ENCODE measurements at regions not wholly inside any gene's neighbourhood (a gene's known extent, or its start where the extent isn't known, plus 50 kb on each side); places are given as distances from the start of the nearest gene placed in this dataset.
"Not testable (repeated sequence)": the region's sequence is repeated elsewhere in the genome, so short reads cannot be mapped to it uniquely, and the experiment has no call there.

DNA sequence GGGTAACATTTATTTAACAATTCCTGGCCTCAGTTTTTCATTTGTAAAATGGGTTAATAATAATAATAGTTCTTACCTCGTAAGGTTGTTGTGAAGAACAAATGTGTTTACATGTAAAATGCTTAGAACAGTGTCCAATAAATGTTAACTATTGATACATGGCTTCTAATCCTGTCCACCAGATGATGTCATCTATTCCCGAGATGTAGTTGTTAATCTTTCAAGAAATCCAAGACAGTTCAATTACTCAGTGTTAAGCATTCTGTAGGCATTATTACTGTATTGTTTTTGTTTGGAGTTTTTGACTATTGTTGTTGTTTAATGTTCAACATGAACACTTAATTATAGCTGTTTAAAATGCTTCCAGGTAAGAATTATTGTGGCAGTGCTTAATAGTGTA, 131.0 kb upstream of the FNDC3A start:
- FAIRE-seq: no peak

DNA sequence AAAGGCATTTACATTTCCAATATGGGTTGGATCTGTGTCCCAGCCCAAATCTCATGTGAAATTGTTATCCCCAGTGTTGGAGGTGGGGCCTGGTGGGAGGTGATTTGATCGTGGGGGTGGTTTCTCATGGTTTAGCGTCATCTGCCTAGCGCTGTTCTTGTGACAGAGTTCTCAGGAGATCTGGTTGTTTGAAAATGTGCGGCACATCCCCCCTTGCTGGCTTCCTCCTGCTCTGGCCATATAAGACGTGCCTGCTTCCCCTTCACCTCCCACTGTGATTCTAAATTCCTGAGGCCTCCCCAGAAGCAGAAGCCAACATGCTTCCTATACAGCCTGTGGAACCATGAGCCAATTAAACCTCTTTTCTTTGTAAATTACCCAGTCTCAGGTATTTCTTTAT, 126.2 kb upstream of the FNDC3A start:
- no peak for FAIRE-seq

DNA sequence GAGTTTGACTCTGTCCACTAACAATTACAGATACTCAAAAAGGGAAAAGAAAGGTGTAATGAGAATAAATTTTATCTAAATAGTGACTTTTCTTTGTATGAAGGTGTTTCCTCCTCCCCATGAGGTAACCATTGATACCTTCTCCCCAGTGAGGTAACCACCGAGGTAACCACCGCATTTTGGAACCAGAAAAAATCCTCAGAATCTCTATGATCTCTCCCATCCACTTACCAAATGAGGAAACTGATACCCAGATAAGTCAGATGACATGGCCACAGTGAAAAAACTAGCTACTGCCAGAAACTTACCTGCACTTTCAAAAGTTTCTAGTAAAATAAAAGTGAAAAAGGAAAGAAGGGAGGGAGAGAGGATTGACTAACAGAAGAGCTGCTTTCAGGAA, 124.0 kb upstream of the FNDC3A start:
- FAIRE-seq: no peak

DNA sequence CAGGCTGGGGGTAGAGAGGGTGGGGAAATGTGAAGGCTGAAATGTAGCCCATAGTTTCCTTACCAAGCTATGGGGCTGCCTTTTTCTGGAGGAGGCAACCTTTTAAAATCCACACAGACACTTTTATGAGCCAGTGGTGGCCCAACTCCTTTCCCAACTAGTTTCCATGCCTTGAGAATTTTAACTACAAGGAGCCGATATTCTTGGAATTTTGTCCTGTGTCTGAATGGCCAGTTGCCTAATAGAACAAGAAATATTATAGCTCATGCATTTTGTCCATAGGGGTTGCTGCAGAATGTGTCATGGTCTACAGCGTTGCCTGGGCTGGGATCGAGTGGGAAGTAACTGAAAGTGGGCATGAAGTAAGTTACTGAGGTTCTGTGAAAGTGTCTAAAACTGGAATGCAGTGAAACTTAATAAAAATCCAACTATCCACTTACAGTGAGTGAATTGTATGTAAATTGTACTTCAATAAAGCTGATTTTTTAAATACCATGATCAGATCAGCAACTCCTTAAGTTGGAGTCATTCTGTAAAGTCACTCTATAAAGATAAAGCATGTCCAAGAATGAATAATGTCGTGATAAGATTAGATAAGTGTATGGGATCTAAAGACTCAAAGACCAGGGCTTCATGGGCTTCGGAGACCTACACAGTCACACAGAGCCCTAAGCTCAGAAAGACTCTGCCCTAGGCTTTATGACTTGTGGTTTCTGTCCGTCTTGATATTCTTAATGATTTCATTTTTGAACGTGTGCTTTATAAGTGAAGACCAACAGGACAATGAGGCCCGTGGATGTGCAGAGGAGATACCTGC, 122.6 kb upstream of the FNDC3A start:
- FAIRE-seq: no peak

DNA sequence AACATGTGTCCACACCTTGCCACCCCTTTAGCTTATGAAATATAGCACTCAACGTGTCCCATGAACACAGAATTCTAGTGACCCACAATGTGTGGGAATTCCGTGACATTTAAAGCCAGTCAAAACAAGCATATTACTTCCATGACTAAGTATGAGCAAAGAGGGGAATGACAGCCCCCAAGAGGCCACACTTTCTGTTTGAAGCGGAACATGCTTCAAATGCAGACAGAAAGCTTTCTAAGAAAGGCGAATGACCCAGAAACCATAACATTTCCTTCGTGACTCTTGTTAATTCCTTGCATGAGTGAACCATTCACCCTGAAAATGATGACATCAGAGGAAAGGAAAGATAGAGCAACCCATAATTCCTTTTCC, 122.0 kb upstream of the FNDC3A start:
- no peak for FAIRE-seq

DNA sequence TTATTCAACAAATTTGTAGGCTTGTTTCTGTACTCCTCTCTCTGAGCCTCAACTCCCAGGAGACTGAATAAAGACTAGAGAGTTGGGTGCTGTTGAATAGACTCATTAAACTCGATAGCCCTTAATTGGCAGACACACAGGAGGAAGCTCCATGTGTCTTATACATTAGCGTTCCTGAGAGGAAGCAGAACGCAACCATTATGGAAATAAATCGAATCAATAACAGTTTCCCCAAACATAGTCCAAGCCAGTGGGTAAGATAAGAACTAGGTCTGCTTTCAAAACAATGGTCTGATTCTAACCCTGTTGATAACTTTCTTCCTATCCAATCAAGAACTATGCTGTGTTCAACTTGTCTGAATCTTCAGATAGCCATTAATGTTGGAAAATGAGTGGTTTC, 118.1 kb upstream of the FNDC3A start:
- no peak for FAIRE-seq

DNA sequence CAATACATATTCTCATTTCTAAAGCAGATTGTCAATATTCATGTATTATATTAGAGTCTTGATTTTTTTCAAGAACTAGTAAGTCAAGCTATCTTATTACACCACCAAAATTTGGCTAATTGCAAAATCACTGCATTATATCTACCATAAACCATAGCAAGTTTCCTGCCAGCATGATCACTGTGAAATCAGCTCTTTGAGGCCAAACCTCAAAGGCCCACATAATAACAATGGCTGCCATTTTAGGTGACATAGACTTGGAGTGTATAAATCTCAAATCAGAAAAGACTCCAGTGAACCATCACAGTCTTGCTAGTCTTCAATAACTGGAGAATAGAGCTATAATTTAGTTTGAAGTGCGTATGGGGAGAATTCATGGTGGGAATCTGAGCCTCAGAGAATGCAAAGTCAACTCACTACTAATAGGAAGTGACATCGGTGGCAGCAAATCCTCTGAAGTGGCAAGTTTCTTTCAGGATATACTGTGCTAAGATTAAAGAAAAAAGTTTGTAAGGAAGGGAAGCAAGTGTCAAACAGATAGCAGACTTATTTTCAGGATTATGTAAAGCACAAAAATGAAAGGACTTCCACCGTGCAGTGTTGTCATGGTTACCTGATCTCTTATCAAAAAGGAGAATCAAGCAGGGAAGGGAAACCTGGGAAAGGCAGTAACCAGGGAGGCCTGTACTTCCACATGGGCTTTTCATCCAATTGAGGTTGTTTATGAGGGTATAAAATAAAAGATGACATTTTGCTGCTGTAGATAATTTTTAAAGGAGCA, 117.4 kb upstream of the FNDC3A start:
- no peak for FAIRE-seq

DNA sequence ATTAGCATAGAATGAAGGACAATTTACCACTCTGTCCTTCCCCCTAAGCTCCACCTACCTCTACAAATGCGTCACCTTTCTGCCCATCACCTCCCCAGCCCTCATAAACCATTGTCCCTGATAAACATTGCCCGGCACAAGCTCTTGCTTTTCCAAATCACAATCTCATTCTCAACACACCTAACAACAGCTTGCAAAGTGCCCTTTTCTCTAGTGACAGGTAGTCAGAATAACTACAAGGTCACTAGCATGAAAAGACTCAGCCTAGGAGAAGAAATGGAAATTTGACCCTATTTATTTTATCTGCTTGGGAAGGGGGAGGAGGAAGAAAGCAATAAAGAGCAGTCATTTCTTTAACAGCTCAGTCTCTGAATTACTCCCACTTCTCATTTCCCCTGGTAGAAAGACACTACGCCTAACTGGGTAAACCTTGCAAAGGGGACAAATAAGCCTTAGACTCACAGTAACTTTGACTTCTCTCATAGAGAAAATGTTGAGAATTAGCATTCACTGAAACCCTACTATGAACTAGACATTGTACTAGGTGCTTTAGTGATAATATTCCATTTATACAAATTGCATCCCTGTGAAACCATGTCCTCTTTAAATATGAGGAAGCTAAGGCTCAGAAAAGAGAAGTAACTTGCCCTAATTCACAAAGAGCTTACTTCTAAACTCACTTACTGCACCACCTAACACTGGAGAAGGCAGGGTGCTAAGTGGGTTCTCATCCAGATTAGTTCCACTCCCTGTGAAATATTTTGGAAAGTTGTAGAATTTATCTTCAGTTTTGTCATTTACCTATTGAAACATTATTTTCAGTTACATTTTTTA, 116.2 kb upstream of the FNDC3A start:
- no peak for FAIRE-seq

DNA sequence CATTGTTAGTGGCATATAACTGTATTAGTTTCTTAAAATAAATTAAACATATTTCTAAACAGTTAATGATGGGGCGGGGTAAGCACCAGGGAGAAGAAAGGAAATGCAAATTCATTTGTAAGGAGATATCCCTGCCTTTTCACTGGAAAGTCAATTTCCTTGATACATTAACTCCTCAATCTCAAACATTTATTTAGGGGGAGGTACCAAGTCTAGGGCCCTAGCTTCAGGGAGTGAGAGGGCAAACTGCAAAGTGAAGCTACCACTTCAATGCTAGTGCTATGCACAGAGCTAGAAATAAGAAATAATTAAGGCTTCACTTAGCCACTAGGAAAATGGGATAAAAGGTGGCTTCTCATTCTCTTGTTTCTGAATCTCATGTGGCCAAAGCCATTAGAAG, 115.3 kb upstream of the FNDC3A start:
- no peak for FAIRE-seq

DNA sequence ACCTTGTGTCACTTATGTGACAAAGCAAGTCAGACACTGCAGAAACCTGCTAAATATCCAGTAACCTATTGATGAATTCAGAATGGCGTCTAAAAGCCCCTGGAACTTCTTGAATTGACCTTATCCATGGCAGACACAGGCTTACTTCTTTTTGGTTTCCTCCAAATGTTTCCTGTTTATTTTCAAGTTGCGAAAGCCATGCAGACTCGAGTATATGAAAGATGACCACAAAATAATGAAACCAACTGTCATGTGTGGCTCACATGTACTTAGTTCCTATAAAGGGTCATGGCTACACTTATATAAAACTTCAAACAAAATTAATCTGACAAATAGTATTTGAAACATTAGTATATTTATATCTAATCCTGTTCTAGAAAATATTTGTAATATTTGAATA, 113.1 kb upstream of the FNDC3A start:
- peak; percentile 45 for FAIRE-seq

DNA sequence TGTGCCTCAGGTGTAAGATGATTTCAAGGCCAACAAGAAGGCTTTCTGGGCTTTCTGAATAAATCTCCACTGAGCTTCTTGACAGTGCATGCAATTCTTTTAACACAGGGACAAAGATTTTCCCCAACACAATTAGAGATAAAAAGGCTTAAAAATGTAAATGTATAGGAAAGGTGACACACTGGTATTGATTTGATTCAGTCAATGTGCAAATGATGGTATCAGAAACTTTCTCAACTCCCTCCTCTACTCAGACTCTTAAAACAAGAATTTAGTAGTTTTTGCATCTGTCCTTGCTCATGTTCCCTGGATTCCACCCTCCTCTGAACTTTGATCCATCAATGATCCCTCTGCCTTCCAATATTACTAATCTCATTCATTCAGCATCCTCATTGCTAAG, 111.6 kb upstream of the FNDC3A start:
- no peak for FAIRE-seq

DNA sequence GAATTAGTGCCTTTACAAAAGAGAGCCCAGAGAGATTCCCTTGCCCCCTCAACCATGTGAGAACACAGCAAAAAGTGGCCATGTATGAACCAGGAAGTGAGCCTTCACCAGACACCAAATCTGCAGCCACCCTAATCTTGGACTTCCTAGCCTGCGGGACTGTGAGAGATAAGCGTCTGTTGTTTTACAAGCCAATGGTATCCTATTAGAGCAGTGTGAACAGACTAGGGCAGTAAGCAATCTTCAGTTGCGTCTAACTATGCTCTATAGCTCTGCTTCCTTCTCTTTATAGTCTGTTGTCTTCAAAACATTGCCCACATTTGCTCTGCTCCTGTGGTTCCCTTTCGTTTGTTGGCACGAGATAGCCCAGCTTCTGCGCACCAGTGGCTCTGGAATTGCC, 109.5 kb upstream of the FNDC3A start:
- FAIRE-seq: no peak

DNA sequence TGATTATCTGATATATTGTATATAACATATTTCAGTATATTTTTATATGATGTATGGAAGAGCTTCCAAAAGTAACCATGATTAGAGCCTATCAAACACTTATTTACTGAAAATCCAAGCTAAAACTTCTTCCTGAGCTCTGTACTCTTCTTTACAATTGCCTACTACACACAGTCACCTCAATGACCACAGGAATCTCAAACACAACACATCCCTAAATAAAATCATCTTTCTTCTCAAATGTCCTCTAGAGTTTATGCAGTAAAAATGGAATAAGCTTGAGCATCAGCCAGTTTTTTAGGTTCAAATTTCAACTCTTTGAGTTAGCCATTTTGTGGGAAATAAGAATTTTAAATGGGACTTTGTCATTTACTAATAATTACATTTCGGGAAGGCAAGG, 102.6 kb upstream of the FNDC3A start:
- no peak for FAIRE-seq

DNA sequence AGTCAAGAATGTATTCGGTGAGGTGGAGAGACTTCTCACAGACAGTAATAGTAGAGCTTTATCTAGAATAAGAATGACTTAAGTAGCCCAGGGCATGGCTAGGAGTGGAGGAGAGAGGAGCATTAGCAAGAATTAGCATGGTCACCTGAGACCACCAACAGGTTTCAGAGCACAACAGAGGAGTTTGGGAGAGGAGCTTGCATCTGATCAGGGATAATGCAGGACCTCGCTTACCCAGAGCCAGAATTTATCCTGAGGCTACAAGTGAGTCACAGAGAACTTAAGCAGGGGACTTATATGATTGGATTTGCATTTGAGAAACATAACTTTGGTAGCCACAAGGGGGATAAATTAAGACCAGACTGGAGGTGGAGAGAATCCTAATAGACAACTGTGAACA, 102.1 kb upstream of the FNDC3A start:
- no peak for FAIRE-seq

DNA sequence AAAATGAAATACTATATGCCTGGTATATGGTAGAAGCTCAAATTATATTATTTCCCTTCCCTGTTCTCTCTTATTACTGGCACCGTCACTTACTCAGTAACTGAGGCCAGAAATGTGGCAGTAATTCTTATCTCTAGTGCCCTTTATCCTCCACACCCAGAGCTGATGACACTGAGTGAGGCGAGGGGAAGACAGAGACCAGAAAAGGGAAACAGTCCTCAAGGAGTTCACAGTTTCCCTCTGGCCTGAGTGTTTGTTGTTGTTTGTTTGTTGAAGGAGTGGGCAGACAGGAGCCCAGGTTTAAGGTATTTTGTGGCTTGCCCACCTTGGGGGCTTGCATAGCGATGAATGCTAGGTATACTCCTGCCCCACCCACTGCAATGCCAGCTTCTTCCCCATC, 101.5 kb upstream of the FNDC3A start:
- no peak for FAIRE-seq

DNA sequence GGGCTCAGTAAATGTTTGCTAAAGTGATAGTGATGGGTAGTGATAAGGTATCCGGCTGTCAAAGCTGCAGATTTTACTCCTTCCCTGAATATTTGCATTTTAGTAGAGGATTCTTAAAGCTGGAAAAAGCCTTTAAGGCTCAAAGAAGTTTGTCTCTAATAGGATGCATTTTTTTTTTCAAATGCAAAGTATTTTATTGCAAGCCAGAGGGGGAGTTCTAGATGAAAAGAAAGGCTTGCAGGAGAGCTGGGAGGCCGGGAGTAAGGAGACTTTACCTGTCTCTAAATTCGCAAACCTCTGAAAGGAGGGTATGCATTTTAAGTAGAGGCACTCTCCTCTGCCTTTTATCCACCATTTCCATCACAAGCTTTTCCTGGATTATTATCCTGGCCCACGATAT, 100.7 kb upstream of the FNDC3A start:
- no peak for FAIRE-seq

DNA sequence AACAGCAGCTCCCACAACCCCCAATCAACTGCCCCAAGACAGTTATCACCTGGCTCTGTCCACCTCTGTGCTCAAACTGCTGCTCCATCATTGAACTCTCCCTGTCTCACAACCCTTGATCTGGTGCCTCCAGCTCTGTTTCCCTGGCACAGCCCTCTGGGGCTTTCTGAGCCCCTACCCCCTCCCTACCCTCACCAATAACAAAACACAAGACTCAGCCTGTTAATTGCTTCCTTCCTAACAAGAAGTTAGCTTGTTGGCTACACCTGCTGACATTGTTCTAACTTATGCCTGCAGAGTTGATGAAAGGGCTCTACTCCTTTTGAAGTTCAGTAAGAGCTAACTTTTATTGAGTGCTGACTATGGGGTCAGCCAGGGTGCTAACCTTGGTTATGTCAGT, 99.4 kb upstream of the FNDC3A start:
- no peak for FAIRE-seq

DNA sequence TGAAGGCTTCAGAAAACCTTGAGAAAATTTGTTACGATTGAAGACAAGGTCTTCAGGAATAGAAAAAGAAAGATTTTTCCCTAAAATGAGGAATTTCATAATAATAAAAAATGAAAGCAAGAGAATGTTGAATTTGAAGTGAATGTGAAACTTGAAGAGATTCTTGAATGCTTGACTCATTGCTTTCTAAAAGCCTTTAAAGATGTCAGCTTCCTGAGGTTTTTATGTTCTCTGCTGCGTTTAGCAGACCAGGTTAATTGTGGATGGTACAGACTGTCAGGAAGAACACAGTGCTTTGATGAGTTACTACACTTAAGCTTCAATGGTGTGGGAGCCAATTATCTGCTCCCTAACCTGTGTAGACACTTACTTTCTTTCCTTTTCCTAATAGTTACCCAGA, 96.3 kb upstream of the FNDC3A start:
- no peak for FAIRE-seq

DNA sequence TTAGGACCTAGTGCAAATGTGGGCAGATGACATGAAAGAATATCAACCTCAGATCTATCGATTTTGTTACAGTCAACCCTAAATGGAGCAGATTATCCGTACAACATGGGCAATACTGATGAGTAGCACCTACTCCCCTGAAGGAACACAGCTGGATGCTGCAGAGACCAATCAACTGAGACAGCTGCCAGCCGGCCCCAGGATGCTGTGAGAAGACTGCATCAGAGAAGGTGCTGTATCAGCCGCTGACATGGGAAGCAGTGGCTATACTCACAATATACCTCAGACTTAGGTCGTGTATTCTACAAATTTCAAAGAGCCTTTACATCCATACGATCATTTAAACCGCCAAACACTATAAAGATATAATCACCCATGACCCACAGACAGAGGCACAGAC, 95.9 kb upstream of the FNDC3A start:
- FAIRE-seq: no peak

DNA sequence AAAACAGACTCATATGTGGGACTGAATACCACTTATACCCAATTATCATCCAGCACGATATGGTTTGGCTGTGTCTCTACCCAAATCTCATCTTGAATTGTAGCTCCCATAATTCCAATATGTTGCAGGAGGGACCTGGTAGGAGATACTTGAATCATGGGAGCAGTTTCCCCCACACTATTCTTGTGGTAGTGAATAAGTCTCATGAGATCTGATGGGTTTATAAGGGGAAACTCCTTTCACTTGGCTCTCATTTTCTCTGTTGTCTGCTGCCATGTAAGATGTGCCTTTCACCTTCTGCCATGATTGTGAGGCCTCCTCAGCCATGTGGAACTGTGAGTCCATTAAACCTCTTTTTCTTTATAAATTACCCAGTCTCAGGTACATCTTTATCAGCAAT, 91.9 kb upstream of the FNDC3A start:
- FAIRE-seq: not testable (repeated sequence)

DNA sequence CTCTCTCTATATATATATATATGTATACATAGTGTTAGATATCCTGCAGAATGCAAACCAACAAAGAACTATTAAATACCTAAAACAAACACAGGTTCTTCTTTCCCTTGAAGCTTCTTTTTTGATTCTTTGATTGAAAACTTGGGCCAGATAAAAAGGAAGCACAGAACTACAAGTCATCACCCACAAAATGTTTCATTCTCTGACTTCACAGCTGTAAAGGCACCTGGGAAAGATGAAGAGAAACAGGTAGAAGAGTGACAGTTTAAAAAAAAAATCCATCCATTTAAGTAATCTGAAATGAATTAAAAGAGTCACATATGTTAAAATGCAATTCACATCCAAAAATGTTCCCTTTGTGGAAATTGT, 90.7 kb upstream of the FNDC3A start:
- no peak for FAIRE-seq

DNA sequence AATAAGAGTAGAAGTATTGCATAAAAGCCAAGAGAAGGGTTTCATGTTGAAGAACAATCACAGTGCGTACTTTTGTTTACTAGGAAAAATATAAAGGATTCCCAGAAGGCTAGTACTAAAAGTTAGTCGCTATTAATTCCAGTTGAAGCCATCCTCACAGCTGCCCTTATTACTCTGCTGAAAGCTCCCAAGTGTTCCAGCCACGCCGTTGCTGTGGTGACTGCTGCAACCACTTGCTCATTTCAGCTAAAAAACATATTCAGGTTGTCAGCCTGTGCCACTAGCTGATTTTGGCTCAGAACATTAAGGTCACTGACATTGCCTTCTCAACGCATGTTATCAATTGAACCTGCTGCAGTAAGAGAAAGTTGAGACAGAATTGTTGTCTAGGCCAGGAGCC, 87.1 kb upstream of the FNDC3A start:
- no peak for FAIRE-seq

DNA sequence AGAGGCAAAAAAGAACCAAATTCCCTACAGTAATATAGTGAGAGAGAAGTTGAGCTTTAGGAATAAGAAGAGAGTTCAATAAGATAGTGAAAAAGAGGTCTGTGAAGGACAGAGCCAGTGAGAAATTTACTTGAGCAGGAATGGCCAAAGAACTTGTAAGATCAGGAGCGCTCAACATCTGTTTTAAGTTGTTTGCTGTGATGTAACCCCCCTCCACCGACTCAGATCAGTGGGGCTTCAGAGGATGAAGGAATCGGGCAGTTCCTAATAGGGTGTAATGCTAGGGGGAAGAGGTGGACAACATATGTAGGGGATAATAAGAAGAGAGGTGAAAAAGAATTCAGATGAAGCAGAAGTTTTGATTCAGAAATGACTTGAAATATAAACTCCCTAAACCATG, 85.3 kb upstream of the FNDC3A start:
- no peak for FAIRE-seq

DNA sequence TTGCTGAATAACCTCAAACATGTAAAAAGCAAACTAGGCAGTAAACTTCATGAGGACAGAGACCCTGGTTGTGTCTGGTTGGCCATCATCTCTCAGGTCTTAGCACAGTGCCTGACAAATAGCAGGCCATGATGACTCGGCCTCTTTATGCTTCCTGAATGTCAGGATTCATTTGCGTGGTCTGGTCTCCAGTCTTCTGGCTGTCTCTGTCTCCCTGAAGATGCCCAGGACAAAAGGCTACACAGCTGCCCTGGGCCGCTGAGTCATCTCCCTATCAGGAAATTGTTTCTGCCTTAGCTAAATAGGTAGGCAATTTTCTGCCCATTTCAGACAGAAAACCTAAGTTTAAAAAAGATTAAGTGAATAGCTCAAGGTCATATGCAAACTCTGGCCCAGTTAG, 84.1 kb upstream of the FNDC3A start:
- no peak for FAIRE-seq

All from colon (tissue), 2 donors.